ENCODE measurements at regions not wholly inside any gene's neighbourhood (a gene's known extent, or its start where the extent isn't known, plus 50 kb on each side); places are given as distances from the start of the nearest gene placed in this dataset.

DNA sequence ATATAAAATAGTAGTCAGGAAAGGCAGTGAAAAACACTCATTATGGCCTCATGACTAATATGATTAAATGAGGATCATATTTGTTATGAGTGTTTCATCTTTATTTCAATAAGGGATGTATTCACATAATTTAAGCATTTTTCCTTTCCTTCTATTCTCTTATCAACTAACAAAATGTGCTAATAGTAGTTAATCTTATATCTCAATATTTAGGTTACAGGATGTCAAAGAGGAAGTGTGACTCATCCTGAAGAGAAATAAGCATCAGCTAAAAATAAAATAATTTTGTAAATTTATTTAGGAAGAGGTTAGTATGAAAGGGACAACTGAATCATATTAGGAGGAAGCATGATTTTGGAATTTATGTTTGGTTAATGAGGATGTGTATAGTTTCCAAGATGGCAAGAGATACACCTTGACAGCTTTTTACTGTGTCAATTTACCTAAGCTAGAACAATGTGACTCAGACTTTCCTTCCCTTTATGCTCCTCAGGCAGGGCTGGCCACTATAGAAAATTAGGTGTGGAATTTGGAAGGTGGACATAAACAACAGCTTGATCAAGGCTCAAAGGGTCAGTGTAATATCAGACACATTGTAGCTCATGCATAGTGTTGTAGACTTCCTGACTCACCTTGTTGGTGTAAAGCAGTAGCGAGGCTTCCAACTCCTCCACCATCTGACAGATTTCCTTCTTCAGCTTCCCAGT is 172.7 kb downstream of the SLITRK1 start:
- no peak overlapping the region for H3K4me3 ChIP-seq (ENCODE audit: low read depth, low read length)
- TF ChIP-seq, protein P1, sequence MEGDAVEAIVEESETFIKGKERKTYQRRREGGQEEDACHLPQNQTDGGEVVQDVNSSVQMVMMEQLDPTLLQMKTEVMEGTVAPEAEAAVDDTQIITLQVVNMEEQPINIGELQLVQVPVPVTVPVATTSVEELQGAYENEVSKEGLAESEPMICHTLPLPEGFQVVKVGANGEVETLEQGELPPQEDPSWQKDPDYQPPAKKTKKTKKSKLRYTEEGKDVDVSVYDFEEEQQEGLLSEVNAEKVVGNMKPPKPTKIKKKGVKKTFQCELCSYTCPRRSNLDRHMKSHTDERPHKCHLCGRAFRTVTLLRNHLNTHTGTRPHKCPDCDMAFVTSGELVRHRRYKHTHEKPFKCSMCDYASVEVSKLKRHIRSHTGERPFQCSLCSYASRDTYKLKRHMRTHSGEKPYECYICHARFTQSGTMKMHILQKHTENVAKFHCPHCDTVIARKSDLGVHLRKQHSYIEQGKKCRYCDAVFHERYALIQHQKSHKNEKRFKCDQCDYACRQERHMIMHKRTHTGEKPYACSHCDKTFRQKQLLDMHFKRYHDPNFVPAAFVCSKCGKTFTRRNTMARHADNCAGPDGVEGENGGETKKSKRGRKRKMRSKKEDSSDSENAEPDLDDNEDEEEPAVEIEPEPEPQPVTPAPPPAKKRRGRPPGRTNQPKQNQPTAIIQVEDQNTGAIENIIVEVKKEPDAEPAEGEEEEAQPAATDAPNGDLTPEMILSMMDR (IDR thresholded peaks at IDR 0.05; ENCODE audit: low read depth, low read length): no peak

DNA sequence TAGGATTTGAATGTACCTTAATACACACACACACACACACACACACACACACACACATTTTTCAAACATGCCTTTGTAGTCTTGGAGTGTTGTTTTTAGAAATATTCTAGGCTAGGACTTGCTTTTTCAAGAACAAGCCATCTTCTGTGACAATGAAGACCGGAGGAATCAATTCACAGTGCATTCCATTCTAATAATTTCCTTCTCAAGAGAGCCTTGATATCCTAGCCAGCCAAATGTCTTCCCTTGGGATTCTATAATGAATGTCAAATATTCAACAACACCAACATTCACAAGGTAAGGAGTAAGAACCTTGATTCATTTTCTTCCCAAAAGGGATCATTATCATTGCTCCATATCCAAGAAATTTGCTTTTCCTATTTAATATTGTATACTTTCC is 180.3 kb downstream of the SLITRK1 start:
- TF ChIP-seq, protein P1 (IDR thresholded peaks at IDR 0.05; ENCODE audit: low read depth, low read length): no peak
- H3K4me3 ChIP-seq (ENCODE audit: low read depth, low read length): no peak overlapping the region

DNA sequence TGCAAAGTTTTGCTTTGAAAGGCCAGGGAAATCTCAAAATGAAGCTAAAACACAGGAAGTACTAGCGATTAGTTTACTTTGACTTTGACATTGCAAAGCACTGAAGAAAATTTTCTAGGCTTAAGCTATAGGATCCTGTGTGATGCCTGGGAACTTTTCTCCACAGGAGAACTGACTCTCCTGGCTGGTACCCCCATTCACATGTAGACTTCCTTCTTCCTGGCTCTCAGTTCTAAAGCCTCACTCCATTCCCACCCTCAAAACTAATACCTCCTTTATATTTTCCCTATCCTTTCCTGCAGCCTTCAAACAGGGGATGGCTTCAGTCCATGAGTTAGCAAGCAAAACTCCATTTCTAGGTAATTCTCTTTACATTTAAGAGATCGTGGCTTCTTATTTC is 189.5 kb downstream of the SLITRK1 start:
- TF ChIP-seq, protein P1 (IDR thresholded peaks at IDR 0.05; ENCODE audit: low read depth, low read length): no peak
- H3K4me3 ChIP-seq (ENCODE audit: low read depth, low read length): peak overlapping the region; percentile 25

DNA sequence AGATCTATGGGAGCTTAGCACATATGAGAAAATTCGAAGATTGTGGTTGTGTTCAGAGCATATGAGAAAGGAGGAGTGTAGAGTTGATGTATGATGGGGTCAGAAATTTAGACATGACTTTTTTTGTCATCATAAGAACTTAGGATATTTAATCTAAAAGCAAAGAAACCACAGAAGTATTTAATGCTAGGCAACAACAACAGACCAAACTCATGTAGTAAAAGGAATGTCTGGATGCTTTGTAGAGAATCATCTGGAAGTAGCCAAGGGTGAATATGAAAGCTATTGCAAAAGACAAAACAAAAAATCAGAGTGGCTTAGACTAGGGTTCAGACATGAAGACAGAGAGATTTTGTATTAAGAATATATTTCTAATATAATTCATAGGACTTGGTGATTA is 190.3 kb downstream of the SLITRK1 start:
- TF ChIP-seq, protein P1 (IDR thresholded peaks at IDR 0.05; ENCODE audit: low read depth, low read length): no peak
- H3K4me3 ChIP-seq (ENCODE audit: low read depth, low read length): no peak overlapping the region

DNA sequence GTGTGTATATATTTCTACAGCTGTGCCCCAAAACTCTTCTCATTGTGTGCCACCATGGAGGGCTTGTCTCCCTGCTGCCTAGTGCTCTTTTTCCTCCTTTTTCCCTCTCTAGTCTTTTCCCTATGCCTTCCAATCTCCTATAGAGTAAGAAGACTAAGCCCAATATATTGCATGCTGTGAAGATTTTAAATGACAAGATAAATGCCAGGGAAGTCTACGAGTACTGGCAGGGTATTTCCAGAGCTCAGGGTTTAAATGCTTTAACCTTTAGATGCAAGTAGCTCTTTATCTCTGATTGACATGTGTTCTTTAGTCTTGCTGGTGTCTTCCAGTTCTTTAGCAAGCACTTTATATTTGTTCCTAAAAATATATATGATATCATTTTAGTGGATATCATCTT is 200.7 kb downstream of the SLITRK1 start:
- no peak overlapping the region for H3K4me3 ChIP-seq (ENCODE audit: low read depth, low read length)
- TF ChIP-seq, protein P1 (IDR thresholded peaks at IDR 0.05; ENCODE audit: low read depth, low read length): no peak

DNA sequence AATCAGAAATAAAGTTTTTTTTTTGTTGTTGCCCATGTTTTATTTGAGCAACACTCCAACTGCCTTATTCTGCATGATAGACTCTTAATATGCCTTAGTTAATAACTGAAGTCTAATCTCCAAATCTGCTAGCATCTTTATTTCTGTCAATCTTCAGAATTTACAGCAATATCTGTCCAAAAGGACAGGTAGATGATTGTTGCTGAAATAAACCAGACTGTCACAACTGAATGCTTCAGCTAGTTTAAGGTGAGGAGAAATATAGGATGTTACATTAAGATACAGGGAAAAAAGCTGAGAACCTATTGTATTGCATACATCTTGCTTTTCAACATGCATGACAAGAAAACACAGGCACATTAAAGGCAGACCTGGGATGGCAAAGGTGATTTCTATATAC is 204.3 kb downstream of the SLITRK1 start:
- H3K4me3 ChIP-seq (ENCODE audit: low read depth, low read length): no peak overlapping the region
- TF ChIP-seq, protein P1 (IDR thresholded peaks at IDR 0.05; ENCODE audit: low read depth, low read length): no peak

DNA sequence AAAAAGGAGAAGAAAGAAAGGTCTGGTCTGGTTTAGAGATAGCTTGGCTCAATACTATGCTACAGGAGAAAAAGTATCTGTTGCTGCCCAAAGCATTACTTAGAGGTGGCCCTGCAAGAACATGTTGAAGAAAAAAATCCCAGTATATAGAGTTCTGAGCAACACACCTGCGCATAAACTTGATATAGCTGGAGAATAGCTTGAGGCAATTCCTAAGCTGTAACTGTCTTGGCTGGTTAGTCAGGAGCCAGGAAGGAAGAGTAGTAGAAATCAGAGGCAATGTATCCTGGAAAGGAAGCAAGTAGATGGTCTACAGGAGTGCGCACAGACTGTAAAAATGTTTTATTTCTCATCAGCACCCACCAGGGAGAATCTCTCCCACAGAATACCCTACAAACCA is 209.7 kb downstream of the SLITRK1 start:
- no peak overlapping the region for H3K4me3 ChIP-seq (ENCODE audit: low read depth, low read length)
- TF ChIP-seq, protein P1 (IDR thresholded peaks at IDR 0.05; ENCODE audit: low read depth, low read length): no peak

All from WI38 (cell line).